H9 (cell line): ENCODE measurements at regions not wholly inside any gene's neighbourhood (a gene's known extent, or its start where the extent isn't known, plus 50 kb on each side); places are given as distances from the start of the nearest gene placed in this dataset.

Source experiments
- DNase-seq: peaks from one replicate; pipeline ENCODE4 v3.0.0-alpha.2; 2017
- H2AFZ ChIP-seq: one replicate; pipeline ENCODE4 v1.6.1; 2013; ENCODE audit warnings: mild to moderate bottlenecking, low read length, control low read depth, moderate library complexity
- H2AK5ac ChIP-seq: 2 replicates; pipeline ENCODE4 v1.6.1; 2013; ENCODE audit warnings: low read length, control low read depth, mixed read lengths; ENCODE audit not compliant: insufficient read length
- H2BK120ac ChIP-seq: one replicate; pipeline ENCODE4 v1.6.1; 2013; ENCODE audit warnings: low read depth, mild to moderate bottlenecking, low read length, control low read depth, inconsistent platforms; ENCODE audit not compliant: poor library complexity, severe bottlenecking
- H2BK12ac ChIP-seq: 2 replicates; pipeline ENCODE4 v1.6.1; 2013; ENCODE audit warnings: low read length, control low read depth, mixed read lengths, low read depth; ENCODE audit not compliant: insufficient read length
- H2BK15ac ChIP-seq: 2 replicates; pipeline ENCODE4 v1.6.1; 2013; ENCODE audit warnings: low read depth, low read length, control low read depth
- H2BK20ac ChIP-seq: one replicate; pipeline ENCODE4 v1.6.1; 2013; ENCODE audit warnings: low read depth, mild to moderate bottlenecking, low read length, control low read depth, inconsistent platforms; ENCODE audit not compliant: poor library complexity, severe bottlenecking
- H2BK5ac ChIP-seq: 2 replicates; pipeline ENCODE4 v1.6.1; 2013; ENCODE audit warnings: low read length, control low read depth, mixed read lengths; ENCODE audit not compliant: insufficient read length
- H3K14ac ChIP-seq: 2 replicates; pipeline ENCODE4 v1.6.1; 2013; ENCODE audit warnings: low read length, control low read depth; ENCODE audit not compliant: insufficient read depth
- H3K18ac ChIP-seq: 2 replicates; pipeline ENCODE4 v1.6.1; 2013; ENCODE audit warnings: low read depth, mild to moderate bottlenecking, mixed read lengths, low read length, control low read depth; ENCODE audit not compliant: insufficient read length
- H3K23ac ChIP-seq: 2 replicates; pipeline ENCODE4 v1.6.1; 2013; ENCODE audit warnings: low read length, control low read depth, mixed read lengths, low read depth; ENCODE audit not compliant: insufficient read length
- H3K23me2 ChIP-seq: 2 replicates; pipeline ENCODE4 v1.6.1; 2013; ENCODE audit warnings: low read depth, mild to moderate bottlenecking, mixed read lengths, low read length, control low read depth; ENCODE audit not compliant: insufficient read length, poor library complexity, severe bottlenecking
- H3K27ac ChIP-seq: 2 replicates; pipeline ENCODE4 v1.5.1; 2013; ENCODE audit warnings: low read length, control low read depth, mixed read lengths, low read depth; ENCODE audit not compliant: insufficient read length
- H3K27me3 ChIP-seq: 2 replicates; pipeline ENCODE4 v1.6.1; 2013; ENCODE audit warnings: low read length, control low read depth, inconsistent platforms; ENCODE audit not compliant: insufficient read depth
- H3K4ac ChIP-seq: 2 replicates; pipeline ENCODE4 v1.6.1; 2013; ENCODE audit warnings: low read depth, mild to moderate bottlenecking, control low read depth, inconsistent platforms, low read length, moderate library complexity
- H3K4me1 ChIP-seq: 2 replicates; pipeline ENCODE4 v1.6.1; 2013; ENCODE audit warnings: low read length, control low read depth, inconsistent platforms; ENCODE audit not compliant: insufficient read depth
- H3K4me2 ChIP-seq: 2 replicates; pipeline ENCODE4 v1.6.1; 2013; ENCODE audit warnings: low read length, control low read depth, mixed read lengths; ENCODE audit not compliant: insufficient read length, insufficient read depth
- H3K56ac ChIP-seq: 2 replicates; pipeline ENCODE4 v1.6.1; 2013; ENCODE audit warnings: low read depth, mild to moderate bottlenecking, mixed read lengths, low read length, control low read depth; ENCODE audit not compliant: insufficient read length
- H3K79me1 ChIP-seq: 2 replicates; pipeline ENCODE4 v1.6.1; 2013; ENCODE audit warnings: low read depth, mild to moderate bottlenecking, moderate library complexity, low read length, control low read depth, inconsistent platforms; ENCODE audit not compliant: insufficient read depth, poor library complexity, severe bottlenecking
- H3K79me2 ChIP-seq: 2 replicates; pipeline ENCODE4 v1.6.1; 2013; ENCODE audit warnings: low read length, control low read depth, inconsistent platforms; ENCODE audit not compliant: insufficient read depth
- H3K9ac ChIP-seq: 2 replicates; pipeline ENCODE4 v1.6.1; 2013; ENCODE audit warnings: low read length, control low read depth, mixed read lengths; ENCODE audit not compliant: insufficient read length; ENCODE audit errors: extremely low read depth
- H3K9me3 ChIP-seq: one replicate; pipeline ENCODE4 v1.6.1; 2013; ENCODE audit warnings: low read depth, low read length, inconsistent platforms; ENCODE audit not compliant: control insufficient read depth
- H3T11ph ChIP-seq: one replicate; pipeline ENCODE4 v1.6.1; 2013; ENCODE audit warnings: mild to moderate bottlenecking, low read length, control low read depth, inconsistent platforms
- H4K20me1 ChIP-seq: one replicate; pipeline ENCODE4 v1.6.1; 2013; ENCODE audit not compliant: control insufficient read depth, insufficient read length, insufficient read depth
- H4K5ac ChIP-seq: 2 replicates; pipeline ENCODE4 v1.6.1; 2013; ENCODE audit warnings: low read depth, mild to moderate bottlenecking, mixed read lengths, low read length, control low read depth; ENCODE audit not compliant: insufficient read length
- H4K8ac ChIP-seq: replicated peaks from 2 replicates; pipeline ENCODE4 v1.6.1; 2013; ENCODE audit warnings: low read length, control low read depth, mixed read lengths, low read depth; ENCODE audit not compliant: insufficient read length
- H4K91ac ChIP-seq: 2 replicates; pipeline ENCODE4 v1.6.1; 2013; ENCODE audit warnings: low read depth, mild to moderate bottlenecking, moderate library complexity, mixed read lengths, low read length, control low read depth; ENCODE audit not compliant: insufficient read length
- H3K27ac Mint-ChIP-seq, 3 experiments: 2 replicates in 2 of 3; 3 replicates in 1 of 3; pipeline ENCODE4 v1.8.0; 2020 to 2021; ENCODE audit warnings: mixed read lengths in 3 of 3, mild to moderate bottlenecking in 1 of 3, moderate library complexity in 1 of 3
- H3K27me3 Mint-ChIP-seq: 2 replicates; pipeline ENCODE4 v1.8.0; 2021; ENCODE audit warnings: low read depth, mild to moderate bottlenecking, moderate library complexity, mixed read lengths
- H3K36me3 Mint-ChIP-seq, 3 experiments: 2 replicates in 2 of 3; 3 replicates in 1 of 3; pipeline ENCODE4 v1.8.0; 2020 to 2021; ENCODE audit warnings: low read depth in 3 of 3, mixed read lengths in 3 of 3; ENCODE audit not compliant: insufficient read depth in 1 of 3
- H3K4me1 Mint-ChIP-seq, 2 experiments: 2 replicates each; pipeline ENCODE4 v1.8.0; 2020; ENCODE audit warnings: mixed read lengths in 2 of 2
- H3K4me3 Mint-ChIP-seq, 2 experiments: 2 replicates in 1 of 2; 3 replicates in 1 of 2; pipeline ENCODE4 v1.8.0; 2020 to 2021; ENCODE audit warnings: mild to moderate bottlenecking in 2 of 2, mixed read lengths in 2 of 2, moderate library complexity in 1 of 2
- H3K9me3 Mint-ChIP-seq, 2 experiments: 2 replicates in 1 of 2; 3 replicates in 1 of 2; pipeline ENCODE4 v1.8.0; 2020; ENCODE audit warnings: mild to moderate bottlenecking in 2 of 2, mixed read lengths in 2 of 2, moderate library complexity in 1 of 2
- WGBS: extraction: QIAGEN DNeasy Blood & Tissue Kit; methylation state at CpG from one replicate; pipeline ENCODE4 v1.1.7; 2013; ENCODE audit warnings: missing lambda C conversion rate, low lambda C conversion rate, mixed read lengths; ENCODE audit not compliant: insufficient read length; ENCODE audit errors: extremely low coverage; 5-methylcytosine and 5-hydroxymethylcytosine counted together
- TF ChIP-seq, protein P1 (sequence below): fragments of 200-600 bp; sonication (generic); conservative IDR thresholded peaks from 3 replicates; pipeline ENCODE4 v1.8.0; 2021; ENCODE audit warnings: antibody characterized with exemption, mild to moderate bottlenecking

DNA sequence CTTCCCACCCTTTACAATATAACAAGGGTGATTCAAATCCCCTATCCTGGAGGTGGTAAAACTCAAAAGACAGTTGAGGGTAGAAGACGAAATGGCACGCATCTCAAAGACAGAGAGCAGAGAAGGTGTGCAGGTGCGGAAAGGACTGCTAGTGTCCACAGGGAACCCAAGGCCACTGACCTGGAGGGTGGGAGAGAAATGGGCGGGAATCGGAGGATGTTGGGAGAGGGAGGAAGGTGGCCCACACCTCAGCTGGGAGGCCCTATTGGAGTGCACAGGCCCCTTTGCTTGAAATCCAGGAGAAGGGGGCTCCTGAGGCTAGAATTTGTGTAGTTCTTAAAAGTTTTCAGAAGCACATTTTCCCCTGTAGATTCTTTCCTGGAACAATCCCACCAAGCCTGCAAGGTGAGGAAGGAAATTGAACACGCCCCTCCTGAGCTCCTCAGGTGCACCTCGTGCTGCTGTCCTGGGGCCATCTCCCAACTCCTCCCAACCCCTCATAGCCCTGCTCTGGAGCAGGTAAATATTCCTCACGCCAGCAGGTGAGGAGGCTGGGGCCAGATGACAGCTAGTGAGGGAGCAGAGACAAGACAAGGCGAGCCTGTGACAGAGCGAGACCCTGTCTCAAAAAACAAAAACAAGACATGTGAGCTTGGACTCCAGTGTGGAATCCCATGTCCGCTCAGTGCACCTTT is 99.3 kb downstream of the MCFD2 start:
- no peaks in the 10 kb centered on the region for H3K79me1 ChIP-seq
- Mint-ChIP-seq H3K4me1 (peaks cover 4 to 11% of the 10 kb centered on the region in 2 experiments), H3K4me3 (no peak overlapping the region), H3K27ac (no peak overlapping the region), H3K9me3 (peaks cover 2 to 5% of the 10 kb centered on the region in 2 experiments; a peak in 3 of 5 replicates), H3K27me3 (no peaks in the 10 kb centered on the region; the same call in none of the 2 replicates), H3K36me3 (no peaks in the 10 kb centered on the region; a peak in 1 of 7 replicates)
- TF ChIP-seq, protein P1, sequence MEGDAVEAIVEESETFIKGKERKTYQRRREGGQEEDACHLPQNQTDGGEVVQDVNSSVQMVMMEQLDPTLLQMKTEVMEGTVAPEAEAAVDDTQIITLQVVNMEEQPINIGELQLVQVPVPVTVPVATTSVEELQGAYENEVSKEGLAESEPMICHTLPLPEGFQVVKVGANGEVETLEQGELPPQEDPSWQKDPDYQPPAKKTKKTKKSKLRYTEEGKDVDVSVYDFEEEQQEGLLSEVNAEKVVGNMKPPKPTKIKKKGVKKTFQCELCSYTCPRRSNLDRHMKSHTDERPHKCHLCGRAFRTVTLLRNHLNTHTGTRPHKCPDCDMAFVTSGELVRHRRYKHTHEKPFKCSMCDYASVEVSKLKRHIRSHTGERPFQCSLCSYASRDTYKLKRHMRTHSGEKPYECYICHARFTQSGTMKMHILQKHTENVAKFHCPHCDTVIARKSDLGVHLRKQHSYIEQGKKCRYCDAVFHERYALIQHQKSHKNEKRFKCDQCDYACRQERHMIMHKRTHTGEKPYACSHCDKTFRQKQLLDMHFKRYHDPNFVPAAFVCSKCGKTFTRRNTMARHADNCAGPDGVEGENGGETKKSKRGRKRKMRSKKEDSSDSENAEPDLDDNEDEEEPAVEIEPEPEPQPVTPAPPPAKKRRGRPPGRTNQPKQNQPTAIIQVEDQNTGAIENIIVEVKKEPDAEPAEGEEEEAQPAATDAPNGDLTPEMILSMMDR: no peak
- no peak overlapping the region for H3K18ac ChIP-seq
- no peak overlapping the region for H4K91ac ChIP-seq
- H2BK15ac ChIP-seq: no peak overlapping the region
- no peak overlapping the region for H2BK12ac ChIP-seq
- no peaks in the 10 kb centered on the region; the same call in 1 of the 2 replicates for H3K79me2 ChIP-seq
- H3K4me2 ChIP-seq: no peak overlapping the region
- H2BK120ac ChIP-seq: no peak overlapping the region
- H2AFZ ChIP-seq: no peak overlapping the region
- H2AK5ac ChIP-seq: no peak overlapping the region
- no peak overlapping the region for H3T11ph ChIP-seq
- H3K9ac ChIP-seq: no peak overlapping the region
- no peaks in the 10 kb centered on the region for H3K23me2 ChIP-seq
- H3K27ac ChIP-seq: no peak overlapping the region
- H2BK20ac ChIP-seq: no peak overlapping the region
- DNase-seq: no peak
- H3K4me1 ChIP-seq: no peaks in the 10 kb centered on the region
- no peaks in the 10 kb centered on the region for H3K9me3 ChIP-seq
- no CpG with 5 or more reads among the region's 11 CpGs for WGBS
- H3K4ac ChIP-seq: no peak overlapping the region
- H2BK5ac ChIP-seq: no peak overlapping the region
- no peaks in the 10 kb centered on the region for H4K20me1 ChIP-seq
- no peak overlapping the region for H4K5ac ChIP-seq
- no peak overlapping the region for H3K56ac ChIP-seq
- H3K27me3 ChIP-seq: no peaks in the 10 kb centered on the region
- no peak overlapping the region for H3K23ac ChIP-seq
- no peak overlapping the region; the same call in 1 of the 2 replicates for H3K14ac ChIP-seq
- H4K8ac ChIP-seq: no peak overlapping the region
